ENCODE measurements at regions not wholly inside any gene's neighbourhood (a gene's known extent, or its start where the extent isn't known, plus 50 kb on each side); places are given as distances from the start of the nearest gene placed in this dataset.

- TF ChIP-seq ZNF124 (CRISPR knock-in tag; IDR thresholded peaks at IDR 0.05) (no peak), PATZ1 (CRISPR knock-in tag; IDR thresholded peaks at IDR 0.05; ENCODE audit: borderline replicate concordance) (no peak), IRF9 (tag; IDR thresholded peaks at IDR 0.05) (no peak), SP1 (CRISPR knock-in tag; IDR thresholded peaks at IDR 0.05) (no peak), BMI1 (IDR thresholded peaks at IDR 0.05; ENCODE audit: low read length) (no peak), EGR1 (conservative IDR thresholded peaks at IDR 0.05) (no peak)
These were observed 211.5 kb upstream of the DDX53 start for GRCh38 chrX:22788221-22788620.
